ENCODE measurements at regions not wholly inside any gene's neighbourhood (a gene's known extent, or its start where the extent isn't known, plus 50 kb on each side); places are given as distances from the start of the nearest gene placed in this dataset.

DNA sequence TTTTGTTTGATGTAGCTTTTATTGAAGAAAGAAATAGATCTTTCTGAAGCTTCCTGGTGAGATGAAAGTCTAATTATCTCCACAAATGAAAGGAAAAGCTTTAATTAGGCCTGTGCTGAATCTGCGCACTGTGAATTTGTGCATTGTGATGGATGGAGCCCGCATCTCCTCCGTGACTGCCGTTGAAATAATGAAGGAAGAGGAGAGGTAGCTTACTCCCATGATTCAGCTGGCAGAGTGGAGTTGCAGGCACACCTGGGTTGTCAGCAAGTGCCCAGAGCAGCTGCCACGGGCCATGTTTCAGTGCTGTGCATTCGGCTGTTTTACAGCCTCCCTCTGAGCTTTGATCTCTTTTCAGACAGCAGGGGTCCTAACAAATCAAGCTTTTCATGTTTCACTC is 735.3 kb upstream of the TENM3 start:
- in situ Hi-C loops (cut with HindIII; ENCODE audit: low sequenced_read_pairs) = no loop called here
- TF ChIP-seq, protein P1, sequence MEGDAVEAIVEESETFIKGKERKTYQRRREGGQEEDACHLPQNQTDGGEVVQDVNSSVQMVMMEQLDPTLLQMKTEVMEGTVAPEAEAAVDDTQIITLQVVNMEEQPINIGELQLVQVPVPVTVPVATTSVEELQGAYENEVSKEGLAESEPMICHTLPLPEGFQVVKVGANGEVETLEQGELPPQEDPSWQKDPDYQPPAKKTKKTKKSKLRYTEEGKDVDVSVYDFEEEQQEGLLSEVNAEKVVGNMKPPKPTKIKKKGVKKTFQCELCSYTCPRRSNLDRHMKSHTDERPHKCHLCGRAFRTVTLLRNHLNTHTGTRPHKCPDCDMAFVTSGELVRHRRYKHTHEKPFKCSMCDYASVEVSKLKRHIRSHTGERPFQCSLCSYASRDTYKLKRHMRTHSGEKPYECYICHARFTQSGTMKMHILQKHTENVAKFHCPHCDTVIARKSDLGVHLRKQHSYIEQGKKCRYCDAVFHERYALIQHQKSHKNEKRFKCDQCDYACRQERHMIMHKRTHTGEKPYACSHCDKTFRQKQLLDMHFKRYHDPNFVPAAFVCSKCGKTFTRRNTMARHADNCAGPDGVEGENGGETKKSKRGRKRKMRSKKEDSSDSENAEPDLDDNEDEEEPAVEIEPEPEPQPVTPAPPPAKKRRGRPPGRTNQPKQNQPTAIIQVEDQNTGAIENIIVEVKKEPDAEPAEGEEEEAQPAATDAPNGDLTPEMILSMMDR (IDR thresholded peaks at IDR 0.05; ENCODE audit: low read depth, low read length, missing control alignments) = no peak
- no peak for DNase-seq (ENCODE audit: low read depth)
- no peak overlapping the region for H3K4me3 ChIP-seq (ENCODE audit: low read depth, low read length)

DNA sequence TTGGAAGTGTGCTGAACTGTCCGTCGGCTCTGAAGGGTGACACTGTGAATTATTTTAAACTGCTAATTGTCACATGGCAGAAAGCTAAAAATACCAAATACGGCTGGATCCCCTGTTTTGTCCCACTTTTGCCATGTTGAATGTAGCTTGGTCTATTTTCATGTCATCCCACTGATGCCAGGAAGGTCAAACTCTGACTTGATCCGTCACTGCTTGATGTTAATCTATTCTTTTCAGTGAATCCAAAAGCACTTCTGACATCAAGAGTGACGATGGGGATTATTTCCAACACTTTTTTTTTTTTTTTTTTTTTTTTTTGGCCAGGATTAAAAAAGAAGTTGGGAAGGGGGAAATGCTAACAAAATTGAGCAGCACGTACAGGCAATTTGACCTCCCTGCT is 734.6 kb upstream of the TENM3 start:
- in situ Hi-C loops (cut with HindIII; ENCODE audit: low sequenced_read_pairs) = no loop called here

DNA sequence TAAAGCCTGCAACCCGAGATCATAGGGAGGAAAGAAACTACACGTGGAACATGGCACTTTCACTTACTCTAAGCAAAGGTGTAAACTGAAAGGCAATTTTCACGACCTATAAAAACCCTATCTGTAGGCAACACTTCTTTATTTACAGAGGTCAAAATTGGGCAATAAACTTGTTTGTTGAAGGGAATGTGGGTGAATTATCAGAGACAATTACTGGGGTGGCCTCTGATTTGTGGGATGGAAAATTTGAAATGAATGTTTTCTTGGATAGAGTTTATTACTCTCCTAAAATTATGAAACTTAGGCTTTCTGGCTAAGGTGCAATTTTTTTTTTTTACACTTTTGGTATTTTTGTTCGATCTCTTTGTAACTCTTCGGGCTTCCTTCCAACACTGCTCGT is 734.1 kb upstream of the TENM3 start:
- TF ChIP-seq, protein P1 (IDR thresholded peaks at IDR 0.05; ENCODE audit: low read depth, low read length, missing control alignments) = no peak
- in situ Hi-C loops (cut with HindIII; ENCODE audit: low sequenced_read_pairs) = no loop called here
- H3K4me3 ChIP-seq (ENCODE audit: low read depth, low read length) = no peak overlapping the region
- no peak for DNase-seq (ENCODE audit: low read depth)

More for the DNA sequence above, 734.6 kb upstream of the TENM3 start:
- H3K4me3 ChIP-seq (ENCODE audit: low read depth, low read length) = no peak overlapping the region
- TF ChIP-seq, protein P1 (IDR thresholded peaks at IDR 0.05; ENCODE audit: low read depth, low read length, missing control alignments) = no peak
- no peak for DNase-seq (ENCODE audit: low read depth)

DNA sequence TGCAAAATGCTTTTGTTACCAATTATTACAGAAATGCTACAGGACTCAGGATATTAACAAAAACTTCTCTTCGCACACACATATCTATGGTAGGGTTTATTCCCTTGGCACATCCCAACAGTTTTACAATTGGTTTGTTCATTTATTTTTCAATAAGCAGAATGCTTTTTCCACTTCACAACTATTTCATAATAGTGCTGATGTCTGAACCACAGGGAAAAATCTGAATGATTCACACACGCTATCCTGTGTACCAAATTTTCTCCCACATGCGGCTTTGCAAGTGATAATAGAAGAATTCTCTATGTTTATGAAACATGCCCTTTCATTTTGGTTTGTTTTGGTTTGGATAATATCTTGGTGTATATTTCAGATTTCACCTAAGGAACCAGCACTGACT is 725.7 kb upstream of the TENM3 start:
- in situ Hi-C loops (cut with HindIII; ENCODE audit: low sequenced_read_pairs) = no loop called here
- TF ChIP-seq, protein P1 (IDR thresholded peaks at IDR 0.05; ENCODE audit: low read depth, low read length, missing control alignments) = no peak

DNA sequence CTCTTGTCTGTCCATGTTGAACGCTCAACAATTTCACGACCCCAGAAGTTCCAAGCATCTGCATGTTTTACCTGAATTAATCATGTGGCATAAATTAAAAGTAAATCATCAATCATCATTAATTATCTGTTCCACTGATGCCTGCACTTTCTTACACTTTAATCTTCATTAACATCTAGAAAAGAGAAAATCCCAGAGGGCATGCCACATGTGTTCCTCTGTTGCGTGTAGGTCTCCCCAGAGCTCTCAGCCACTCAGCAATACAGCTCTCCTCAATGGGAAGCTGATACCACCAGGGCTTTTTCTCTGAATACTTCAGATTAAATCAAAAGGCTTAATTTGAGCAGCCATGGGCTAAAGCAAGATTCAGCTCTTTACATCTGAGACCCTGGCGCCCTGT is 722.4 kb upstream of the TENM3 start:
- H3K4me3 ChIP-seq (ENCODE audit: low read depth, low read length) = no peak overlapping the region
- in situ Hi-C loops (cut with HindIII; ENCODE audit: low sequenced_read_pairs) = no loop called here

More for the DNA sequence above, 725.7 kb upstream of the TENM3 start:
- no peak overlapping the region for H3K4me3 ChIP-seq (ENCODE audit: low read depth, low read length)
- no peak for DNase-seq (ENCODE audit: low read depth)

DNA sequence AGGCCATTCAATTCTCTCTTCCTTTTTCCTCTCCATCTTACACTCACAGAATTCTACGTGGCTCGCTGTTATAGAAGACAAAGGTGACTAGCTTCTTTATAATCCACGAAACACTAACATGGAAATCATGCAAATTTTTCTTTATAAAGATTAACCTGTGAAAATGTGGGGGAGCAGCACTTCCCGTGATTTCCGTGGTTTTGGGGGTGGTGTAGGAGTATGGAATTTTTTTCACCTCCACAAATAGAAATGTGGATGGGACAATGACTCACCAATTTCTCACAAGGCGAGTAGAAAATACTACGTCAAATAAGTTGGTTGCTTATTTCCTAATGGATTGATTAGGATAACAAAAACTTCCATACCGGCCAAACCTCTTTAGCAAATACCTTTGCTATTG is 719.2 kb upstream of the TENM3 start:
- no peak for DNase-seq (ENCODE audit: low read depth)
- in situ Hi-C loops (cut with HindIII; ENCODE audit: low sequenced_read_pairs) = no loop called here
- TF ChIP-seq, protein P1 (IDR thresholded peaks at IDR 0.05; ENCODE audit: low read depth, low read length, missing control alignments) = no peak
- no peak overlapping the region for H3K4me3 ChIP-seq (ENCODE audit: low read depth, low read length)

More for the DNA sequence above, 722.4 kb upstream of the TENM3 start:
- TF ChIP-seq, protein P1 (IDR thresholded peaks at IDR 0.05; ENCODE audit: low read depth, low read length, missing control alignments) = no peak
- no peak for DNase-seq (ENCODE audit: low read depth)

DNA sequence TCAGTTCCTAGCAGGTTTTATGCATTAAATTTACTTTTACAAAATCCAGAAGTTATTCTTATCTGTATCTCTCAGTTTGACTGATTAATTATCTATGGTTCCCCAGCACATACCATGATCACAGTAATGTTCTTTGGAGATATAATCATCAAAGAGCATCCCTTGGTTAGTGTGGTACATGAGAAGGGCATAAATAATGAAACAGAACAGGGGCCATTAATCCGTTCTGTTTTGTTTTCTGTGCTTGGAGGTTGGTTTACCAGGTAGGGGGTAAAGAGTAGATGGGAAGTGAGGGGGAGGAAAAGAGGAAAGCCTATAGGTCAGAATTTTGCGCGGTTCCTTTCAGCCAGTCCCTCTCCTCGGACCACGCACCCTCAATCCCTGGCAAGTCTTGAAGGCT is 718.7 kb upstream of the TENM3 start:
- no peak for DNase-seq (ENCODE audit: low read depth)
- TF ChIP-seq, protein P1 (IDR thresholded peaks at IDR 0.05; ENCODE audit: low read depth, low read length, missing control alignments) = no peak
- H3K4me3 ChIP-seq (ENCODE audit: low read depth, low read length) = no peak overlapping the region
- in situ Hi-C loops (cut with HindIII; ENCODE audit: low sequenced_read_pairs) = no loop called here

Measured in astrocyte of the cerebellum (primary cell).